ENCODE measurements at regions not wholly inside any gene's neighbourhood (a gene's known extent, or its start where the extent isn't known, plus 50 kb on each side); places are given as distances from the start of the nearest gene placed in this dataset.

- Histone ChIP-seq H3K9ac (ENCODE audit: control insufficient read depth, insufficient read depth, low read length) (no peak overlapping the region), H3K4me2 (ENCODE audit: control insufficient read depth, insufficient read depth) (no peak overlapping the region), H3K4me1 (ENCODE audit: control insufficient read depth, insufficient read depth, low read length) (no peaks in the 10 kb centered on the region), H2AFZ (ENCODE audit: control insufficient read depth, low read depth, low read length) (no peak overlapping the region), H4K20me1 (ENCODE audit: control insufficient read depth, insufficient read depth) (no peaks in the 10 kb centered on the region), H3K79me2 (ENCODE audit: control insufficient read depth, insufficient read depth, low read length) (no peaks in the 10 kb centered on the region), H3K27ac (ENCODE audit: control insufficient read depth, insufficient read depth) (no peak overlapping the region), H3K9me3 (replicated peaks; ENCODE audit: control insufficient read depth, insufficient read depth, low read length) (peaks cover 2% of the 10 kb centered on the region; the same call in 2 of the 3 replicates), H3K36me3 (ENCODE audit: control insufficient read depth in 2 of 2, insufficient read depth in 2 of 2, low read length in 1 of 2) (no peaks in the 10 kb centered on the region), H3K27me3 (replicated peaks in 1 of 2; ENCODE audit: control insufficient read depth in 2 of 2, insufficient read depth in 2 of 2, low read length in 1 of 2) (no peaks in the 10 kb centered on the region), H3K4me3 (no peak overlapping the region)
- ChIA-PET POLR2A (no interaction called here), RAD21 (ENCODE audit: unreplicated experiment) (no interaction called here), SMC1A (ENCODE audit: uncharacterized antibody, unreplicated experiment) (no interaction called here), CTCF (no interaction called here)
- WGBS (ENCODE audit: insufficient coverage, insufficient replicate concordance, low lambda C conversion rate, missing lambda C conversion rate) = 58% methylated on average over 9 of the region's 9 CpGs
- intact Hi-C loops (cut with micrococcal nuclease; ENCODE audit: unreplicated experiment) = no loop called here
- in situ Hi-C loops (cut with MboI) = no loop called here
- FAIRE-seq (no peak), DNase-seq (ENCODE audit: low read depth, low spot score) (no peak), ATAC-seq (no peak)
- BruUV-seq (replicated peaks) = no TSS peak
- no peak for TF ChIP-seq NR2C1 (IDR thresholded peaks at IDR 0.05)
- no peak for TF ChIP-seq USF1 (IDR thresholded peaks at IDR 0.05; ENCODE audit: borderline replicate concordance, extremely low read length, insufficient read depth, low read depth, low read length)
- no peak for TF ChIP-seq FOXM1 (IDR thresholded peaks at IDR 0.05; ENCODE audit: low read depth, low read length)
- no peak for TF ChIP-seq PAX5 (IDR thresholded peaks at IDR 0.05; ENCODE audit: borderline replicate concordance, low read depth, low read length)
- TF ChIP-seq SMARCA5 (IDR thresholded peaks at IDR 0.05) = no peak
- TF ChIP-seq PML (IDR thresholded peaks at IDR 0.05; ENCODE audit: low read length) = no peak
- no peak for TF ChIP-seq EP300 (IDR thresholded peaks at IDR 0.05; ENCODE audit: borderline replicate concordance in 1 of 2, control insufficient read depth in 1 of 2, low read depth in 2 of 2, low read length in 2 of 2)
- TF ChIP-seq TCF12 (IDR thresholded peaks at IDR 0.05; ENCODE audit: low read depth, low read length) = no peak
- no peak for TF ChIP-seq EGR1 (IDR thresholded peaks at IDR 0.05; ENCODE audit: borderline replicate concordance in 1 of 2, low read depth in 2 of 2, low read length in 2 of 2)
- TF ChIP-seq IKZF1 (conservative IDR thresholded peaks at IDR 0.05) = no peak
- no peak for TF ChIP-seq CBX5 (IDR thresholded peaks at IDR 0.05; ENCODE audit: low read depth)
- no peak for TF ChIP-seq ZNF274 (IDR thresholded peaks at IDR 0.05; ENCODE audit: insufficient read depth, insufficient read length)
- TF ChIP-seq TAF1 (IDR thresholded peaks at IDR 0.05; ENCODE audit: borderline replicate concordance, low read depth, low read length) = no peak
- TF ChIP-seq POLR2AphosphoS2 (IDR thresholded peaks at IDR 0.05; ENCODE audit: low read depth, low read length) = no peak
Measured at GRCh38 chrX:1045680-1046314, 166.7 kb downstream of the CRLF2 start.
